Nephron progenitor cell (in vitro differentiated cells): ENCODE measurements at regions not wholly inside any gene's neighbourhood (a gene's known extent, or its start where the extent isn't known, plus 50 kb on each side); places are given as distances from the start of the nearest gene placed in this dataset.

ENCODE experiments used
- DNase-seq: peaks from one replicate; pipeline ENCODE4 v3.0.0; 2021
- H3K27ac Mint-ChIP-seq: 2 replicates; pipeline ENCODE4 v1.8.0; 2021; ENCODE audit warnings: mild to moderate bottlenecking, moderate library complexity, mixed read lengths
- H3K27me3 Mint-ChIP-seq: 2 replicates; pipeline ENCODE4 v1.8.0; 2021; ENCODE audit warnings: mild to moderate bottlenecking, low read depth, mixed read lengths; ENCODE audit not compliant: poor library complexity
- H3K36me3 Mint-ChIP-seq: 2 replicates; pipeline ENCODE4 v1.8.0; 2021; ENCODE audit warnings: low read depth, mixed read lengths
- H3K4me1 Mint-ChIP-seq: 2 replicates; pipeline ENCODE4 v1.8.0; 2021; ENCODE audit warnings: mixed read lengths
- H3K4me3 Mint-ChIP-seq: 2 replicates; pipeline ENCODE4 v1.8.0; 2021; ENCODE audit warnings: mild to moderate bottlenecking, moderate library complexity, mixed read lengths
- H3K9me3 Mint-ChIP-seq: 2 replicates; pipeline ENCODE4 v1.8.0; 2021; ENCODE audit warnings: mild to moderate bottlenecking, moderate library complexity, mixed read lengths
- CTCF ChIP-seq: fragments of 200-600 bp; sonication (generic); IDR thresholded peaks from 2 replicates; pipeline ENCODE4 v1.5.0; 2021; ENCODE audit warnings: antibody characterized with exemption

DNA sequence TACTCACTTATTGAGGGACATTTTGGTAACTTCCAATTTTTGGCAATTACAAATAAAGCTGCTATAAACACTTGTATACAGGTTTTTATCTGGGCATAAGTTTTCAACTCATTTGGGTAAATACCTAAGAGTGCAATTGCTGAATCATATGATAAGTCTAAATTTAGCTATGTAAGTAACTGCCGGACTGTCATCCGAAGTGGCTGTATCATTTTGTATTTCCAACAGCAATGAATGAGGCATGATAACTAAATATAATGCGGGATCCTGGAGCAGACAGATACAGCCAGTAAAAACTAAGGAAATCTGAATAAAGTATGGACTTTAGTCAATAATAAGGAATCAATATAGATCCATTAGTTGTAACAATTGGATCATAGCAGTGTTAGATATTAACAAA lies 156.5 kb upstream of the RMP24 start:
- Mint-ChIP-seq H3K27me3 (peaks cover 8% of the 10 kb centered on the region), H3K9me3 (peaks cover 15% of the 10 kb centered on the region), H3K27ac (no peak overlapping the region), H3K36me3 (no peaks in the 10 kb centered on the region), H3K4me3 (no peak overlapping the region), H3K4me1 (peaks cover 5% of the 10 kb centered on the region)
- TF ChIP-seq CTCF = no peak
- DNase-seq = no peak

DNA sequence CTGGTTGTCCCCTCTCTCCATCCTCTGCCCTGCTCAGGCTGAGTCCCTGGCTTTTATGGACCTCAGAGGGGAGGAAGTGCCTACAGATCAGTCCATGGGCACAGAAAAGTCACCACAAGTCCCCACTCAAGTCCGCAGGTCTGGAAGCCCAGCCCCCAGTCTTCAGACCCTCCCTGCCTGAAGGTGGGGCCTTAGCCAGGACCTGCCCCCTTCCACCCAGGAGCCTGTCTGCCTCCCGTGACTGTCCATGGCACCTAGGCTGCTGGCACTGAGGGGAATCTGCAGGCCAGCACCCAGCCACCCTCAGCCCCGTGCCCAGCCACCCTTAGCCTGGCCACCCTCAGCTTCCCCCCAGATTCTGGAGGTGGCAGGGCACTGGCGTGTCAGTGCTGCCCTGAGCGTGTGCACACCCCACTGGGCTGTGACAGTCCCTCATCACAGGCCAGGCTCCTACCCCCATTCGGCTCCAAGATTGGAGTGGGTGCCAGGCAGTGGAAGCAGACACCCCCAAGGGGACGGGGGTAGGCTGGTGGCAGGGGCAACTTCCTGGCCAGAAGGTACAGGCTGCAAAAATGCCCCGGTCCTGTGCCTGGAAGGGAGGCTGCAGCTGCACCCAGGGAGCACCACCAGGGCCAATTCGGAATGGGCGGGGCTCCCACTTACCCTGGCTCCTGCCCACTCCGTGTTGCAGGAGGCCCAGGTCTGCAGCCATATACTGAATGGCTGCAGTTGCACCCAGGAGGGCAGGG lies 154.7 kb upstream of the RMP24 start:
- Mint-ChIP-seq H3K4me1 (peaks cover 5% of the 10 kb centered on the region), H3K36me3 (no peaks in the 10 kb centered on the region), H3K4me3 (no peak overlapping the region), H3K27me3 (peaks cover 8% of the 10 kb centered on the region), H3K9me3 (peaks cover 17% of the 10 kb centered on the region), H3K27ac (peak overlapping the region; percentile 48)
- TF ChIP-seq CTCF = no peak
- DNase-seq = no peak

- Mint-ChIP-seq H3K4me1 (peaks cover 5% of the 10 kb centered on the region), H3K4me3 (no peak overlapping the region), H3K9me3 (peaks cover 15% of the 10 kb centered on the region), H3K27me3 (peaks cover 6% of the 10 kb centered on the region), H3K27ac (no peak overlapping the region), H3K36me3 (no peaks in the 10 kb centered on the region)
- no peak for TF ChIP-seq CTCF
- DNase-seq = no peak
Observed at GRCh38 chr18:35818353-35818667, 154.2 kb upstream of the RMP24 start.

DNA sequence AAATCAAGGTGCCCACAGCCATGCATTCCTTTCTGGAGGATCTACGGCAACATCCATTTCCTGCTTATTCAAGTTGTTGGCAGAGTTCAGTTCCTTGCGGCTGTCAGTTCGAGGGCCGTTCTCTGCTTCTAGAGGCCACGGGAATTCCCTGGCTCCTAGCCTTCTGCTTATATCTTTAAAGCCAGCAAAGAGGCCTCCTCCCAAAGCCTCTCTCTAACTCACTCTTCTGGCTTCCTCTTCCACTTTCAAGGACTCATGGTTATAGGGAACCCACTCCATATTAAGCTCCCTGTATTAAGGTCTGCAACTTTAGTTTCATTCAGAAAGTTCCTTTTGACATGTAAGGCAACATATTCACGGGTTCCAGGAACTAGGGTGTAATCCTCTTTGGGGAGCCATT lies 150.1 kb upstream of the RMP24 start:
- Mint-ChIP-seq H3K9me3 (peaks cover 4% of the 10 kb centered on the region), H3K36me3 (no peaks in the 10 kb centered on the region), H3K27me3 (no peaks in the 10 kb centered on the region), H3K27ac (no peak overlapping the region), H3K4me3 (no peak overlapping the region), H3K4me1 (peaks cover 5% of the 10 kb centered on the region)
- TF ChIP-seq CTCF = no peak
- no peak for DNase-seq

- TF ChIP-seq CTCF = no peak
- no peaks in the 10 kb centered on the region for H3K27me3 Mint-ChIP-seq
- no peak overlapping the region for H3K4me3 Mint-ChIP-seq
- no peaks in the 10 kb centered on the region for H3K4me1 Mint-ChIP-seq
- no peak overlapping the region for H3K27ac Mint-ChIP-seq
- no peak for DNase-seq
- H3K9me3 Mint-ChIP-seq = peaks cover 17% of the 10 kb centered on the region
- H3K36me3 Mint-ChIP-seq = peaks cover 4% of the 10 kb centered on the region
Observed at GRCh38 chr18:35826477-35826876, 146.0 kb upstream of the RMP24 start.

DNA sequence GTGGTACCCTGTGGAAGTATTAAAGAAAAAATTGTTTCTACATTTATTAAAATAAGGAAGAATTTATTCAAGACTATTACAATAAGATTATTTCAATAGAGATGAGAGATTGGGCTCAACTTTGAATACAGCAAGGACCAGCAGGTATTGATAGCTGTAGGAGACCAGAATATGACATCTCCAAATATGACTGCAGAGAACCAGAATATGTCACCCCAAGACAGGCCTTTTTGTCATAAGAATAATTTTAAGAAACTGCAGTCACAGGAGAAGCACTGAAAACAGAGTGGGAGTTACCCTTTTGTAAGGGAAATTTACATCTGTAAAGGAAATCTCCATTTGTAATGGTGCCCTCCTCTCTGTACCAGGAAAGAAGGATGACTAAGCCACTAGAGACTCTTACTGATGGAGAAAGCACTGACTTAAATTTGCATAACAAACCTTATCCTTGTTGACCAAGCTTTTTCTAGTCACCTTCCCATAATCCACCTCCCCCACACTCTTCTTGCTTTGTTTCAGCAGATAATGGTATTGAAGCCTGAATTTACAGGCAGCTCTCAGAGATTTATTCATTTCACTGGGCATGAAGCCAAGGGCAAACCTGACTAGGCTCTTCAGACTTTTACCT lies 145.1 kb upstream of the RMP24 start:
- peaks cover 4% of the 10 kb centered on the region for H3K36me3 Mint-ChIP-seq
- no peak overlapping the region for H3K27ac Mint-ChIP-seq
- H3K27me3 Mint-ChIP-seq = peaks cover 3% of the 10 kb centered on the region
- H3K9me3 Mint-ChIP-seq = peaks cover 24% of the 10 kb centered on the region
- H3K4me3 Mint-ChIP-seq = no peak overlapping the region
- no peak for TF ChIP-seq CTCF
- DNase-seq = no peak
- H3K4me1 Mint-ChIP-seq = no peaks in the 10 kb centered on the region
